KBM-7 (cell line): ENCODE measurements at regions not wholly inside any gene's neighbourhood (a gene's known extent, or its start where the extent isn't known, plus 50 kb on each side); places are given as distances from the start of the nearest gene placed in this dataset.

ENCODE experiments used
- DNase-seq: peaks from one replicate; pipeline ENCODE4 v3.0.0-alpha.2; 2015
- in situ Hi-C: fragments of 300-500 bp; cut with MboI; formaldehyde crosslinking; loops from 2 replicates; pipeline ENCODE4 v1.14.3; 2020; ENCODE audit warnings: low sequenced_read_pairs, low pct_unique_long_range_greater_than_20kb, mixed read lengths

DNA sequence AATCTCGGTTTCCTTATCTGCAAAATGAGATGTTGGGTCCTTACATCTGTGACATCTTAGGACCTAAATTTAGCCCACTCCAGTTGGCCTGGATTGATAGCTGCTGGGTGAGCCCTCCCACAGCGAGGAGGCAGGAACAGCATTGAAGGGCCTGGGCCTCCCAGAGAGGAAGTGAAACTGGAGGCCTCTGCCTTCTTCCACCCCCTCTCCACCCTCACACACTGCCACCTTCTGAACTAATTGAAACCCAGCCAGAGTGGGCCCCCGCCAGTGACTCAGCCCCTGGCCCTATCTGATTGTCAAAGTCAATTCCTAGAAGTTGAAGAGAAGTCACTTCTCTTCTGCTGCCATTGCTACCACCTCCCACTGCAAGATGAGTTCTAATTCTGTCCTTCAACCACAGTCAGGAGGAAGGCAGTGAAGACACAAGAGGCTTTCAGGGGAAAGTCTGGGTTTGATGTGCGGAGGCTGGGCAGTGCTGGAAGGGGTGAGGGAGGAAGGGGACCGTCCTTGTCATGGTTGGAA lies 55.2 kb upstream of the NEK6 start:
- DNase-seq: peak; percentile 100
- in situ Hi-C loops: no loop called here

DNA sequence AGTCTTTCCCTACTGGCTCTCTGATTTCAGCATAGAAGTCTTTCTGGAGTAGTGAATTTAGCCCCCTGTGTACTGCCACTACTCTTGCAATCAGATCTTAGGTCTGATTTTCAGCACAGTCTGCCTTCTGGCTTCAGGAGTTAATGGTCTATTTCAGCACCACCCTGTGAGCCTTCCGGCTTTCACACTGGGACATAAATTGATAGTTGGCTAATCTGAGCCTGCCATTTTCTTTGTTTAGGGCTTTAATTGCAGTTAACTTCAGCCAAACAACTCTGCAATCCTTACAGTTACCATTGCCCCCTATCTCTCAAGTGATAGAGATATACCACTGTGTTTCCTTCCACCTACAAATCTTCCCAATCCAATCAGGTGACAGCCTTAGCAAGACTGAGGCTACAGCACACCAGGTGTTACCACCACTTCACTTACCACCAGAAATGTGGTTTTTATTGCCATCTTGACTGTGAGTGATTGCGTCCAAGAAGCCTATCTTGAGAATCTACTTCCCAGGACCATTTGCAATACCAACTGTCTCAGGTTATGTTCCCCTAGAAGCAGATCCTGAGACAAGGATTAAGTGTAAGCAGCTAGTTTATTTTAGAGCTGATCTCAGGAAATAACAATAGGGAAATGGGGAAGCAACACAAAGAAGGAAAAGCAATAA lies 51.9 kb upstream of the NEK6 start:
- peak; percentile 76 for DNase-seq
- in situ Hi-C loops: no loop called here

DNA sequence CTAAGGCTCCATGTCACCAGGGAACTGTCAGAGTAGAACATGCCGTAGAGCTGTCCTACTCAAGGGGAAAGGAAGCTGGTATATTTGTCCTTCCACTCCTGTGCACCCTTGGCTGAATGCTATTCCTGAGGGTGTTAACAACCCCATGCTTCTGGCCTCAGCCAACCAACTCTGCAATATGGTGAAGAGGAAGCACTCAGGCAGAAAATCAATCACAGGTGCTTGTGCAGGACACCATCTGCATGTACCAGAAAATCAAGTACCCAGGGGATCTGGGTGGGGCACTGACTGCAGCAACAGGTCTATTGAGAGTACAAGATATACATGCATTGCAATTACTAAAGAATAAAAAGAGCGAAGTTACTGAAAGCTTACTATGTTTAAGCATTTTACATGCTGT lies 51.4 kb upstream of the NEK6 start:
- DNase-seq: no peak
- in situ Hi-C loops: no loop called here
